ENCODE measurements at regions not wholly inside any gene's neighbourhood (a gene's known extent, or its start where the extent isn't known, plus 50 kb on each side); places are given as distances from the start of the nearest gene placed in this dataset.

- TF ChIP-seq, protein P1, sequence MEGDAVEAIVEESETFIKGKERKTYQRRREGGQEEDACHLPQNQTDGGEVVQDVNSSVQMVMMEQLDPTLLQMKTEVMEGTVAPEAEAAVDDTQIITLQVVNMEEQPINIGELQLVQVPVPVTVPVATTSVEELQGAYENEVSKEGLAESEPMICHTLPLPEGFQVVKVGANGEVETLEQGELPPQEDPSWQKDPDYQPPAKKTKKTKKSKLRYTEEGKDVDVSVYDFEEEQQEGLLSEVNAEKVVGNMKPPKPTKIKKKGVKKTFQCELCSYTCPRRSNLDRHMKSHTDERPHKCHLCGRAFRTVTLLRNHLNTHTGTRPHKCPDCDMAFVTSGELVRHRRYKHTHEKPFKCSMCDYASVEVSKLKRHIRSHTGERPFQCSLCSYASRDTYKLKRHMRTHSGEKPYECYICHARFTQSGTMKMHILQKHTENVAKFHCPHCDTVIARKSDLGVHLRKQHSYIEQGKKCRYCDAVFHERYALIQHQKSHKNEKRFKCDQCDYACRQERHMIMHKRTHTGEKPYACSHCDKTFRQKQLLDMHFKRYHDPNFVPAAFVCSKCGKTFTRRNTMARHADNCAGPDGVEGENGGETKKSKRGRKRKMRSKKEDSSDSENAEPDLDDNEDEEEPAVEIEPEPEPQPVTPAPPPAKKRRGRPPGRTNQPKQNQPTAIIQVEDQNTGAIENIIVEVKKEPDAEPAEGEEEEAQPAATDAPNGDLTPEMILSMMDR (IDR thresholded peaks at IDR 0.05): no peak
- no peak for TF ChIP-seq POLR2A (IDR thresholded peaks at IDR 0.05)
These were observed 68.0 kb upstream of the GRID2 start for GRCh38 chr4:92235731-92236130.

Data from heart left ventricle (tissue), 13 donors.